Midbrain (tissue), 1 donor: ENCODE measurements at regions not wholly inside any gene's neighbourhood (a gene's known extent, or its start where the extent isn't known, plus 50 kb on each side); places are given as distances from the start of the nearest gene placed in this dataset.
"Not testable (repeated sequence)": the region's sequence is repeated elsewhere in the genome, so short reads cannot be mapped to it uniquely, and the experiment has no call there.

ENCODE experiments used
- DNase-seq: peaks from one replicate; lab custom pipeline; 2025; lab: John Stamatoyannopoulos, UW

- peak; percentile 27 for DNase-seq
Measured at GRCh38 chr6:26234421-26235301, 130.3 kb upstream of the BTN3A2 start.

- DNase-seq = no peak
Measured at GRCh38 chr6:26235302-26235670, 129.7 kb upstream of the BTN3A2 start.

GRCh38 chr6:26239415-26239814 lies 125.6 kb upstream of the BTN3A2 start:
- DNase-seq = not testable (repeated sequence)

GRCh38 chr6:26240157-26241032 lies 124.6 kb upstream of the BTN3A2 start:
- peak; percentile 50 for DNase-seq

GRCh38 chr6:26241033-26241895 lies 123.7 kb upstream of the BTN3A2 start:
- DNase-seq = no peak

- DNase-seq = no peak
Measured at GRCh38 chr6:26243132-26243531, 121.9 kb upstream of the BTN3A2 start.

GRCh38 chr6:26243752-26244151 lies 121.2 kb upstream of the BTN3A2 start:
- DNase-seq = no peak

GRCh38 chr6:26246058-26246457 lies 118.9 kb upstream of the BTN3A2 start:
- no peak for DNase-seq

GRCh38 chr6:26246553-26246952 lies 118.4 kb upstream of the BTN3A2 start:
- DNase-seq = no peak

- no peak for DNase-seq
Measured at GRCh38 chr6:26249707-26249956, 115.4 kb upstream of the BTN3A2 start.

- peak; percentile 25 for DNase-seq
Measured at GRCh38 chr6:26249957-26250697, 114.9 kb upstream of the BTN3A2 start.

GRCh38 chr6:26250698-26251044 lies 114.3 kb upstream of the BTN3A2 start:
- no peak for DNase-seq

GRCh38 chr6:26251354-26252076 lies 113.5 kb upstream of the BTN3A2 start:
- DNase-seq = peak; percentile 54

GRCh38 chr6:26252077-26252472 lies 112.9 kb upstream of the BTN3A2 start:
- DNase-seq = no peak

GRCh38 chr6:26254724-26255123 lies 110.3 kb upstream of the BTN3A2 start:
- DNase-seq = no peak

GRCh38 chr6:26257272-26257671 lies 107.7 kb upstream of the BTN3A2 start:
- no peak for DNase-seq

GRCh38 chr6:26258212-26258977 lies 106.6 kb upstream of the BTN3A2 start:
- DNase-seq = no peak

- no peak for DNase-seq
Measured at GRCh38 chr6:26260110-26260637, 104.8 kb upstream of the BTN3A2 start.

GRCh38 chr6:26260725-26261490 lies 104.1 kb upstream of the BTN3A2 start:
- DNase-seq = no peak
